Stimulated activated naive CD8-positive, alpha-beta T cell treated with anti-CD3 and anti-CD28 coated beads, Interleukin-15, amount 100 ng/mL, for 72 hours (primary cell): ENCODE measurements at regions not wholly inside any gene's neighbourhood (a gene's known extent, or its start where the extent isn't known, plus 50 kb on each side); places are given as distances from the start of the nearest gene placed in this dataset.
"Not testable (repeated sequence)": the region's sequence is repeated elsewhere in the genome, so short reads cannot be mapped to it uniquely, and the experiment has no call there.

Source experiments
- ATAC-seq: fragments of 150-1000 bp; cut with Tn5 transposase; 2 replicates; pipeline ENCODE4 v1.10.0; 2021; ENCODE audit warnings: mild to moderate bottlenecking, moderate library complexity
- DNase-seq, 2 donors: peaks; one replicate each; pipeline ENCODE4 v3.0.0; 2021 to 2022
- H3K27ac Mint-ChIP-seq, 2 donors: one replicate each; pipeline ENCODE4 v1.8.0; 2022; ENCODE audit warnings: mild to moderate bottlenecking in 2 of 2, mixed read lengths in 2 of 2, moderate library complexity in 2 of 2
- H3K27me3 Mint-ChIP-seq: one replicate; pipeline ENCODE4 v1.8.0; 2022; ENCODE audit warnings: mixed read lengths
- H3K4me1 Mint-ChIP-seq: one replicate; pipeline ENCODE4 v1.8.0; 2022; ENCODE audit warnings: mild to moderate bottlenecking, mixed read lengths
- H3K4me3 Mint-ChIP-seq, 2 donors: one replicate each; pipeline ENCODE4 v1.8.0; 2022; ENCODE audit warnings: mild to moderate bottlenecking in 2 of 2, mixed read lengths in 2 of 2, moderate library complexity in 1 of 2
- H3K9me3 Mint-ChIP-seq, 2 donors: one replicate each; pipeline ENCODE4 v1.8.0; 2022; ENCODE audit warnings: mixed read lengths in 2 of 2

GRCh38 chr3:35849496-35849895, 210.2 kb downstream of the ARPP21 start:
- no peaks in the 10 kb centered on the region for H3K4me1 Mint-ChIP-seq
- no peaks in the 10 kb centered on the region for H3K9me3 Mint-ChIP-seq
- no peak overlapping the region for H3K27ac Mint-ChIP-seq
- no peak for DNase-seq
- H3K4me3 Mint-ChIP-seq = no peak overlapping the region
- no peak for ATAC-seq
- H3K27me3 Mint-ChIP-seq = no peaks in the 10 kb centered on the region

DNA sequence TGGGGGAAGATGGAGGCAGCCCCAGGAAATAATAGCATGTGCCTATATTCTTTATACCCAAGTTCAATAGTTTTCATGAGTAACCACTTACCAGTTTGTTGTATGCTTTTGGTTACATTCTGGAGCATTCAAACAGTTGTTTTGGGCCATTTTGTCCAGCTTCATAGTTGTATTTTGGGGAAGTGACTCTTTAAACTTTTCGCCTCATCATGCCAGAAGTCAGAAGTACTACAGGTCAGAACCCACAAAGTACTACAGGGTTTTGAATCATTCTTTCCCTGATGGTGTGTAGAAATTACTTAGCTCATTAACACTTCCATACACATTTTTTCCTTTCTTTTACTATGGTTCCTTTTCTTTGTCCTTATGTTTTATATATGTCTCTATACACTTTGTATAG, 210.6 kb downstream of the ARPP21 start:
- ATAC-seq (no peak), DNase-seq (no peak)
- Mint-ChIP-seq H3K4me1 (no peaks in the 10 kb centered on the region), H3K4me3 (no peak overlapping the region), H3K27me3 (no peaks in the 10 kb centered on the region), H3K27ac (no peak overlapping the region), H3K9me3 (no peaks in the 10 kb centered on the region)

DNA sequence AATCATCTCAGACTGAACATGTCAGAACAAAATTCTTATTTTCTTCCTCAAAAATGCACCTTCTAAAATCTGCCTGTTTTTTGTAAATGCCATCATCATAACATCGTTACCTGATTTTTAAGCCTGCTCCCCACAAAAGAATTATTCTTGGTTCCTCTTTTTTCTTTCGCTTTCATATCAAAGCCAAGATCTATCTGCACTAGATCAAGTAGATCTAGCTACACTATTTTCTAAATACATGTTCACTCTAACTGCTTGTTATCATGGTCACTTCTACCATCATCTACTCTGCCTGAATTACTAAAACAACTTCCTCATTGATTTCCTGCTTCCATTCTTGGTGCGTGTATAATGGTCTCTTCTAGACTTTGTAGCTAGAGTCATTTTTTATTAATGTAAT, 217.7 kb downstream of the ARPP21 start:
- no peaks in the 10 kb centered on the region for H3K4me1 Mint-ChIP-seq
- no peaks in the 10 kb centered on the region for H3K9me3 Mint-ChIP-seq
- ATAC-seq (no peak), DNase-seq (no peak)
- no peak overlapping the region for H3K4me3 Mint-ChIP-seq
- H3K27ac Mint-ChIP-seq = no peak overlapping the region
- peaks cover 17% of the 10 kb centered on the region for H3K27me3 Mint-ChIP-seq

DNA sequence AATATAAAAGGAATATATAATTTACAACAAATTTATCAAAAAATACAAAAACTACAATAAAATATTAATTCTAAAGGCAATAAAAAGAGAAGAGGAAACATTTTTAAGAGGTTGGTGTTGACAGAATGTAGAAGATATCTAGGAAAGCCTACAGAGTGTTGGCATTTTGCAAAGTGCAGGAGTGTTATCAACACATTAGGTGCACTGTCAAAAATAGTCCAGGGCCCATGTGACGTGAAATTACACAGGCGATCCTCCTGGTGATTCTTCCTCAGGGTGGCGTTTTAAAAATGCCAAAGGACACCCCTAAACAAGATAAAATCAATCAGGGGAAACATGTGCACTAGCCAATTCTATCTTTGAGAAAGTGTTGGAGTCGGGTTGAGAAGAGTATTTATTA, 222.7 kb downstream of the ARPP21 start:
- DNase-seq (no peak), ATAC-seq (no peak)
- H3K27me3 Mint-ChIP-seq = peaks cover 15% of the 10 kb centered on the region
- no peak overlapping the region for H3K4me3 Mint-ChIP-seq
- H3K4me1 Mint-ChIP-seq = no peaks in the 10 kb centered on the region
- H3K9me3 Mint-ChIP-seq = no peaks in the 10 kb centered on the region
- no peak overlapping the region for H3K27ac Mint-ChIP-seq

GRCh38 chr3:35864871-35865270, 225.5 kb downstream of the ARPP21 start:
- Mint-ChIP-seq H3K4me3 (no peak overlapping the region), H3K27ac (no peak overlapping the region), H3K27me3 (no peaks in the 10 kb centered on the region), H3K9me3 (no peaks in the 10 kb centered on the region), H3K4me1 (no peaks in the 10 kb centered on the region)
- ATAC-seq (no peak), DNase-seq (no peak)

DNA sequence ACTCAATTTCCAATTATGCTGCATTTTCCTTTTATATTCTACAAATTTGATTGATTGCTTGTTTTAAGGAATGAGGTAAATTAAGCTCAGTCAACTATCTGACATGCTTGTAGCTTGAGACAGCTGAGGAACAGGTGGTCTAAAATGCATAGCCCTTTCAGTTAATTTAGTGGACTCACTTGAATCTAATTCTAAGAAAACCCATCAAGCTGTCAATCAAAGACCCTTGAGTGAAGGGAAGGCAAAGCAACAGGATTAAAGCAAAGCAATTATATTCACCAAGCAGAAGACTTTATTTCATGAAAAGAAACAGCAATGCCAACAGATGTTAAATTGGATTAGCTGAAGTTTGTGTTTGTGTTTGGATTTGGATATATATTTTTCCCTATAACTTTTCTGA, 228.5 kb downstream of the ARPP21 start:
- Mint-ChIP-seq H3K27me3 (no peaks in the 10 kb centered on the region), H3K4me3 (no peak overlapping the region), H3K4me1 (no peaks in the 10 kb centered on the region), H3K27ac (no peak overlapping the region), H3K9me3 (no peaks in the 10 kb centered on the region)
- DNase-seq (no peak), ATAC-seq (no peak)

- H3K9me3 Mint-ChIP-seq = no peaks in the 10 kb centered on the region
- no peaks in the 10 kb centered on the region for H3K27me3 Mint-ChIP-seq
- DNase-seq (no peak), ATAC-seq (no peak)
- no peak overlapping the region for H3K4me3 Mint-ChIP-seq
- H3K27ac Mint-ChIP-seq = no peak overlapping the region
- H3K4me1 Mint-ChIP-seq = no peaks in the 10 kb centered on the region
Measured at GRCh38 chr3:35871009-35871408, 231.7 kb downstream of the ARPP21 start.

- H3K4me1 Mint-ChIP-seq = no peaks in the 10 kb centered on the region
- no peak overlapping the region for H3K27ac Mint-ChIP-seq
- no peaks in the 10 kb centered on the region for H3K27me3 Mint-ChIP-seq
- peaks cover 10 to 11% of the 10 kb centered on the region in 2 donors for H3K9me3 Mint-ChIP-seq
- no peak overlapping the region for H3K4me3 Mint-ChIP-seq
- no peak for DNase-seq
- no peak for ATAC-seq
Measured at GRCh38 chr3:35883929-35884328, 244.6 kb downstream of the ARPP21 start.

- Mint-ChIP-seq H3K9me3 (no peaks in the 10 kb centered on the region), H3K4me1 (no peaks in the 10 kb centered on the region), H3K27me3 (no peaks in the 10 kb centered on the region), H3K27ac (no peak overlapping the region), H3K4me3 (no peak overlapping the region)
- no peak for ATAC-seq
- no peak for DNase-seq
Measured at GRCh38 chr3:35894735-35895134, 255.4 kb downstream of the ARPP21 start.

DNA sequence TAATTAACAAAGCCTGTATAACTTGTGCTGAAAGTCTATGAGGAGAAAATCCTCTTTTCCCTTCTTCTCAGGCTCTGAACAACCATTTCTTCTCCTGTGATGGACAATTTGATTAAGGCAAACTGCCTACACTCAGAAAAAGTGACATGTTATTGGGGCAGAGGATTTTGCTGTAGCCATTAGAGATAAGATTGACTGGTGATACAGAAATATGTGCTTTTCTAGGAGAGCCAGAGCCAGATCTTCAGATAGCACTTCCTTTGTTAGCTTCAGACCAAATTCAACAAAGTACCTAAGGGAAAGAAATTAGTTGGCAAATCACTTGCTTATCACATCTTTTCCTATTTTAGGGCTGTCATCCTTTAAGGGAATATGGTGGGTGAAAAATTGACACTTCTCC, 259.9 kb downstream of the ARPP21 start:
- no peaks in the 10 kb centered on the region for H3K4me1 Mint-ChIP-seq
- no peak overlapping the region for H3K27ac Mint-ChIP-seq
- H3K9me3 Mint-ChIP-seq = no peaks in the 10 kb centered on the region
- H3K4me3 Mint-ChIP-seq = no peak overlapping the region
- no peaks in the 10 kb centered on the region for H3K27me3 Mint-ChIP-seq
- ATAC-seq (no peak), DNase-seq (no peak)

DNA sequence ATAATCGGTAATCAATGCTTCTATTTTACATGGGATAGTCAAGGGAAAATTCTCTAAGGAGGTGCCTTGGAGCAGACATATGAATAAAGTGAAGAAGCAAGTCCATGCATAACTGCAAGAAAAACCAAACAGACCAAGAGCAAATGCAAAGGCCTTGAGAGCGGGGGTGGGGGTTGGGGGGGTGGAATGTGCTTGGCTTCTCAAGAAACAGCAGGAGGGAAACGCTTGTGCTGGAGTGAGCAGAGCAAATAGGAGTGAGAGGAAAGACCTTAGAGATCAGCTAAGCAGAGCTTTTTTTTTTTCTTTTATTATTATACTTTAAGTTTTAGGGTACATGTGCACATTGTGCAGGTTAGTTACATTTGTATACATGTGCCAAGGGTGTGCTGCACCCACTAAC, 260.8 kb downstream of the ARPP21 start:
- no peak overlapping the region for H3K27ac Mint-ChIP-seq
- no peak overlapping the region for H3K4me3 Mint-ChIP-seq
- H3K9me3 Mint-ChIP-seq = no peaks in the 10 kb centered on the region
- H3K27me3 Mint-ChIP-seq = no peaks in the 10 kb centered on the region
- DNase-seq (no peak), ATAC-seq (no peak)
- no peaks in the 10 kb centered on the region for H3K4me1 Mint-ChIP-seq

DNA sequence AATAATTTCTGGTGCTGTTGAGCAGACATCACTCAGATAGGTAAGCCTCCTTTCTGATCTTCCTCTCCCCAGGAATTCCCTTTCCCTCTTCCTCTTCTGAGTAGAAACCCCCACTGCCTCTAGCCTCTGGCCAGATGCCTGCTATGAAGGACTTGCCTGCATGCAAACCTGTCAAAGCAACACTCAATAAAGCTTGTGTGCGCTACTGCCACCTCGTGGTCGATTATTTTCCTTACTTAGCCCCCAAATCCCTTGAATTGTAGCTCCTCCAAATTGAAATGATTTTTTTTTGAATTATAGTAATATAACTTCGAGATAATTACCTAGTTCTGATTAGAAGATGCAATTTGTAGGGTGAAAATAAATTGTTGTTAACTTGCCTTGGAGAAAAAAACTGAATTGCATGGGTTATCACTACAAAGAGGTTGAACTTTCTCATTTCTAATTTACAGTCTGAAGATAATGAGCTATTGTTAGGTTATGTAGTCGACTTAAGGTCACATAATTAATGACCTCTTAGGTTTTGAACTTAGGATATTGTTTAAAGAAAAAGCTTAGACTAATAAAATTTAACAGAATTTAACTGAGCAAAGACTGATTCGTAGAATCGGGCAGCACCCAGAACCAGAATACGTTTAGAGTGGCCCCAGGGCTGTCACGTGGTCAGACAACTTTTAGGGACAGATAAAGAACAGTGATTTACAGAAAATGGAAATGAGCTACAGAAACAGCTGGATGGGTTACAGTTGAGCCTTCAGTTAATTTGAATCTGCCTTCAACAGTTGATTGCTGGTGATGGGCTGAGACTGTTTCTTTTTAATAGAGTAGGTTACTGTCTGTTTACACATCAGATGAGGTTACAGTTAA, 269.3 kb downstream of the ARPP21 start:
- Mint-ChIP-seq H3K4me3 (no peak overlapping the region), H3K27me3 (no peaks in the 10 kb centered on the region), H3K4me1 (no peaks in the 10 kb centered on the region), H3K27ac (no peak overlapping the region), H3K9me3 (no peaks in the 10 kb centered on the region)
- ATAC-seq (no peak), DNase-seq (peak; percentile 17 to 30)

- peaks cover 6 to 7% of the 10 kb centered on the region in 2 donors for H3K9me3 Mint-ChIP-seq
- H3K4me1 Mint-ChIP-seq = no peaks in the 10 kb centered on the region
- DNase-seq (no peak), ATAC-seq (no peak)
- H3K27me3 Mint-ChIP-seq = peaks cover 6% of the 10 kb centered on the region
- H3K27ac Mint-ChIP-seq = no peak overlapping the region
- no peak overlapping the region for H3K4me3 Mint-ChIP-seq
Measured at GRCh38 chr3:35919160-35919559, 279.8 kb downstream of the ARPP21 start.

DNA sequence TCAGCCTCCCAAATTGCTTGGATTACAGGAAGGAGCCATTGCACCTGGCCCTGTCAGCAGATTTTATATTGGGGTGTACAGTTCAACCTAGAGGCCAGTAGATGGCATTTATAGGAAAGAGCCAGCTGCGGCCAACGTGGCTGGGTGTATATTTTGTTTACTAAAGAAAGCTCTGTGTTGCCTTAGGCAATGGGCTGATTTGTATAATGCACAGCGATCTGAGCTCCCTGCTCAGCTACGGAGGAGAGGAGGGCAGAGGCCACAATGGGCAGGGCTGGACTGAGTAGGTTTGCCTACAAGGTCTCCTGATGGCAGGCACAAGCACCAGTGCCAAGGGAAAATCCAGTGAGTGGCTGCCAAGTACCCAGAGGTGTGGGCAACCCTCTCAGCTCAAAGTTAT, 282.4 kb downstream of the ARPP21 start:
- Mint-ChIP-seq H3K27ac (no peak overlapping the region), H3K4me3 (no peak overlapping the region), H3K9me3 (peaks cover 6 to 7% of the 10 kb centered on the region in 2 donors), H3K27me3 (peaks cover 6% of the 10 kb centered on the region), H3K4me1 (no peaks in the 10 kb centered on the region)
- DNase-seq = no peak
- no peak for ATAC-seq

GRCh38 chr3:35924070-35924469, 284.7 kb downstream of the ARPP21 start:
- H3K27me3 Mint-ChIP-seq, H3K4me3 Mint-ChIP-seq, H3K9me3 Mint-ChIP-seq, DNase-seq, H3K4me1 Mint-ChIP-seq, H3K27ac Mint-ChIP-seq: not testable (repeated sequence)
- ATAC-seq = peak; percentile 45

DNA sequence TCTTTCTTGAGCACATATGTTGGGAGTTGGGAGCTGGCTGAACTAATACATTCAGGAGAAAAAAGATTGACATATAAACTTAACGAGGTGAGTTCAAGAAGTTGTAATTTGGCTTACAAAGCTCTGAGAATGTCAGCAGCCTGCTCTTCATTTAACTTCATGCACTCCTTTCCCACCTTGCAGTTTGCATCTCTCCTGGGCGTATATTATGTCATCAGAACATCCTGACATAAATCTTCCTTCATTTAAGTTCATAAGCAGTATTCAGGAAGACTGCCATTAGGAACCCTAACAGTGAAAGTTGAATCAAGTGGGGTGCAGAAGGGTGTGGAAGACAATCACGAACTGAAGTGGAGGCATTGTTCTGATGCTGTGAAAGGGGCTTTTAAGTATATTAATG, 288.1 kb downstream of the ARPP21 start:
- H3K4me3 Mint-ChIP-seq = no peak overlapping the region
- no peaks in the 10 kb centered on the region for H3K9me3 Mint-ChIP-seq
- ATAC-seq (no peak), DNase-seq (no peak)
- H3K27me3 Mint-ChIP-seq = no peaks in the 10 kb centered on the region
- no peak overlapping the region for H3K27ac Mint-ChIP-seq
- no peaks in the 10 kb centered on the region for H3K4me1 Mint-ChIP-seq

GRCh38 chr3:35929158-35929557, 289.8 kb downstream of the ARPP21 start:
- no peak for ATAC-seq
- H3K4me3 Mint-ChIP-seq = no peak overlapping the region
- H3K27me3 Mint-ChIP-seq = no peaks in the 10 kb centered on the region
- no peak overlapping the region for H3K27ac Mint-ChIP-seq
- H3K4me1 Mint-ChIP-seq = no peaks in the 10 kb centered on the region
- H3K9me3 Mint-ChIP-seq = no peaks in the 10 kb centered on the region
- DNase-seq = no peak
